Colonic mucosa (tissue), 4 donors: ENCODE measurements at regions not wholly inside any gene's neighbourhood (a gene's known extent, or its start where the extent isn't known, plus 50 kb on each side); places are given as distances from the start of the nearest gene placed in this dataset.

Experiments
- DNase-seq: peaks from one replicate; pipeline ENCODE4 v3.0.0-alpha.2; 2020
- H3K27ac ChIP-seq: fragments of 200-600 bp; one replicate; pipeline ENCODE4 v1.8.0; 2021
- H3K27me3 ChIP-seq: fragments of 200-600 bp; one replicate; pipeline ENCODE4 v1.8.0; 2021
- H3K36me3 ChIP-seq: fragments of 200-600 bp; one replicate; pipeline ENCODE4 v1.8.0; 2021
- H3K4me1 ChIP-seq: fragments of 200-600 bp; one replicate; pipeline ENCODE4 v1.8.0; 2021; ENCODE audit warnings: mild to moderate bottlenecking
- H3K4me3 ChIP-seq: fragments of 200-600 bp; one replicate; pipeline ENCODE4 v1.8.0; 2021
- H3K9ac ChIP-seq, 2 donors: one replicate each; pipeline ENCODE4 v1.7.0; 2013; ENCODE audit warnings: control low read depth in 2 of 2, low read depth in 2 of 2, low read length in 2 of 2
- H3K9me3 ChIP-seq: fragments of 200-600 bp; one replicate; pipeline ENCODE4 v1.8.0; 2021
- CTCF ChIP-seq: fragments of 200-600 bp; IDR thresholded peaks from one replicate; pipeline ENCODE4 v1.8.0; 2022; ENCODE audit warnings: antibody characterized with exemption, mild to moderate bottlenecking
- intact Hi-C: fragments of 100-400 bp; cut with DNase I; formaldehyde crosslinking; loops from one replicate; pipeline ENCODE4 v1.14.1; 2022
- donor health status: healthy.
- donor health status: DM: no; HTN: no; CAD: no.
- donor health status: DM: no; HTN: no; CAD: no.

GRCh38 chr15:70518201-70519003 lies 245.0 kb downstream of the UACA start:
- Histone ChIP-seq H3K36me3 (no peaks in the 10 kb centered on the region), H3K9ac (no peak overlapping the region), H3K4me3 (no peak overlapping the region), H3K27me3 (no peaks in the 10 kb centered on the region), H3K27ac (no peak overlapping the region), H3K4me1 (no peaks in the 10 kb centered on the region), H3K9me3 (no peaks in the 10 kb centered on the region)
- intact Hi-C loops: no loop called here
- no peak for DNase-seq
- TF ChIP-seq CTCF: no peak

- no peaks in the 10 kb centered on the region for H3K4me1 ChIP-seq
These were observed 246.2 kb downstream of the UACA start for GRCh38 chr15:70517194-70517590.

GRCh38 chr15:70516408-70517193 lies 246.8 kb downstream of the UACA start:
- intact Hi-C loops: no loop called here
- no peak overlapping the region for H3K9ac ChIP-seq
- TF ChIP-seq CTCF: no peak
- DNase-seq: no peak
- no peak overlapping the region for H3K27ac ChIP-seq
- no peaks in the 10 kb centered on the region for H3K9me3 ChIP-seq
- H3K36me3 ChIP-seq: no peaks in the 10 kb centered on the region
- no peaks in the 10 kb centered on the region for H3K27me3 ChIP-seq
- no peak overlapping the region for H3K4me3 ChIP-seq
- H3K4me1 ChIP-seq: no peaks in the 10 kb centered on the region

More at GRCh38 chr15:70517194-70517590, 246.2 kb downstream of the UACA start:
- H3K27me3 ChIP-seq: no peaks in the 10 kb centered on the region
- no peaks in the 10 kb centered on the region for H3K9me3 ChIP-seq
- no peak overlapping the region for H3K9ac ChIP-seq
- H3K27ac ChIP-seq: no peak overlapping the region
- intact Hi-C loops: no loop called here
- H3K36me3 ChIP-seq: no peaks in the 10 kb centered on the region
- no peak for TF ChIP-seq CTCF
- no peak for DNase-seq
- H3K4me3 ChIP-seq: no peak overlapping the region

GRCh38 chr15:70514251-70514650 lies 249.1 kb downstream of the UACA start:
- intact Hi-C loops: no loop called here
- Histone ChIP-seq H3K27me3 (no peaks in the 10 kb centered on the region), H3K36me3 (no peaks in the 10 kb centered on the region), H3K9me3 (no peaks in the 10 kb centered on the region), H3K27ac (no peak overlapping the region), H3K4me1 (no peaks in the 10 kb centered on the region), H3K9ac (no peak overlapping the region), H3K4me3 (no peak overlapping the region)
- no peak for DNase-seq
- no peak for TF ChIP-seq CTCF

DNA sequence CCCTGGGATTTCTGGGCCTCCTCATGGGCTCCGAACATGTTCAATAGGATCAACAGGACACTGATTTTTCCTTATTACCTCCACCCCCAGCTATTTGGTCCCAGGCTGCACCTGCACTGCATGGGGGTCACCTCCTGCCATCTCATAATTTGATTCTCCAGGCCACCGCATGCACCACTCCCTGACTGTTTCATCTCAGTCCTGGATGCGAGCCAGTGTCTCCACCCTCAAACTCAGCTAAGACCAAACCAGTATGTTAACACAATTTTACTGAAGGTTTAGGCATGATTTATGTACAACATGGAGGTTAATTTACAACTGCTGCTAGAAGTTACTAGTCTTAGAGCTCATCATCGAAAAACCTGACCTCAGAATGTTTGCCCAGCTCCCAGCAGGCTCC lies 249.5 kb downstream of the UACA start:
- Histone ChIP-seq H3K9me3 (no peaks in the 10 kb centered on the region), H3K27me3 (no peaks in the 10 kb centered on the region), H3K36me3 (no peaks in the 10 kb centered on the region), H3K27ac (no peak overlapping the region), H3K4me3 (no peak overlapping the region), H3K4me1 (no peaks in the 10 kb centered on the region), H3K9ac (no peak overlapping the region)
- intact Hi-C loops: no loop called here
- no peak for DNase-seq
- no peak for TF ChIP-seq CTCF
